Glutamatergic neuron (in vitro differentiated cells): ENCODE measurements at regions not wholly inside any gene's neighbourhood (a gene's known extent, or its start where the extent isn't known, plus 50 kb on each side); places are given as distances from the start of the nearest gene placed in this dataset.

ENCODE experiments used
- DNase-seq: peaks from one replicate; pipeline ENCODE4 v3.0.0; 2022
- H3K27ac Mint-ChIP-seq: one replicate; pipeline ENCODE4 v1.8.0; 2020; ENCODE audit warnings: mild to moderate bottlenecking, mixed read lengths, inconsistent platforms; ENCODE audit not compliant: unreplicated experiment
- H3K27me3 Mint-ChIP-seq: one replicate; pipeline ENCODE4 v1.8.0; 2020; ENCODE audit warnings: mild to moderate bottlenecking, moderate library complexity, mixed read lengths, inconsistent platforms; ENCODE audit not compliant: unreplicated experiment
- H3K36me3 Mint-ChIP-seq: one replicate; pipeline ENCODE4 v1.8.0; 2020; ENCODE audit warnings: mild to moderate bottlenecking, mixed read lengths, inconsistent platforms; ENCODE audit not compliant: unreplicated experiment
- H3K4me1 Mint-ChIP-seq: one replicate; pipeline ENCODE4 v1.8.0; 2020; ENCODE audit warnings: mild to moderate bottlenecking, low read depth, mixed read lengths, inconsistent platforms; ENCODE audit not compliant: unreplicated experiment
- H3K4me3 Mint-ChIP-seq: one replicate; pipeline ENCODE4 v1.8.0; 2020; ENCODE audit warnings: mild to moderate bottlenecking, mixed read lengths, inconsistent platforms; ENCODE audit not compliant: unreplicated experiment
- H3K9me3 Mint-ChIP-seq: one replicate; pipeline ENCODE4 v1.8.0; 2020; ENCODE audit warnings: mild to moderate bottlenecking, moderate library complexity, mixed read lengths, inconsistent platforms; ENCODE audit not compliant: unreplicated experiment
- TF ChIP-seq, protein P1 (sequence below): fragments of 200-600 bp; sonication (generic); IDR thresholded peaks from one replicate; pipeline ENCODE4 v1.5.0; 2021; ENCODE audit not compliant: partially characterized antibody, unreplicated experiment

- Mint-ChIP-seq H3K27ac (no peak overlapping the region), H3K4me1 (peaks cover 5% of the 10 kb centered on the region), H3K27me3 (peaks cover 4% of the 10 kb centered on the region), H3K4me3 (no peak overlapping the region), H3K36me3 (no peaks in the 10 kb centered on the region), H3K9me3 (peaks cover 5% of the 10 kb centered on the region)
- TF ChIP-seq, protein P1, sequence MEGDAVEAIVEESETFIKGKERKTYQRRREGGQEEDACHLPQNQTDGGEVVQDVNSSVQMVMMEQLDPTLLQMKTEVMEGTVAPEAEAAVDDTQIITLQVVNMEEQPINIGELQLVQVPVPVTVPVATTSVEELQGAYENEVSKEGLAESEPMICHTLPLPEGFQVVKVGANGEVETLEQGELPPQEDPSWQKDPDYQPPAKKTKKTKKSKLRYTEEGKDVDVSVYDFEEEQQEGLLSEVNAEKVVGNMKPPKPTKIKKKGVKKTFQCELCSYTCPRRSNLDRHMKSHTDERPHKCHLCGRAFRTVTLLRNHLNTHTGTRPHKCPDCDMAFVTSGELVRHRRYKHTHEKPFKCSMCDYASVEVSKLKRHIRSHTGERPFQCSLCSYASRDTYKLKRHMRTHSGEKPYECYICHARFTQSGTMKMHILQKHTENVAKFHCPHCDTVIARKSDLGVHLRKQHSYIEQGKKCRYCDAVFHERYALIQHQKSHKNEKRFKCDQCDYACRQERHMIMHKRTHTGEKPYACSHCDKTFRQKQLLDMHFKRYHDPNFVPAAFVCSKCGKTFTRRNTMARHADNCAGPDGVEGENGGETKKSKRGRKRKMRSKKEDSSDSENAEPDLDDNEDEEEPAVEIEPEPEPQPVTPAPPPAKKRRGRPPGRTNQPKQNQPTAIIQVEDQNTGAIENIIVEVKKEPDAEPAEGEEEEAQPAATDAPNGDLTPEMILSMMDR = no peak
- no peak for DNase-seq
Observed at GRCh38 chr2:19719540-19719939, 182.2 kb downstream of the TTC32 start.

DNA sequence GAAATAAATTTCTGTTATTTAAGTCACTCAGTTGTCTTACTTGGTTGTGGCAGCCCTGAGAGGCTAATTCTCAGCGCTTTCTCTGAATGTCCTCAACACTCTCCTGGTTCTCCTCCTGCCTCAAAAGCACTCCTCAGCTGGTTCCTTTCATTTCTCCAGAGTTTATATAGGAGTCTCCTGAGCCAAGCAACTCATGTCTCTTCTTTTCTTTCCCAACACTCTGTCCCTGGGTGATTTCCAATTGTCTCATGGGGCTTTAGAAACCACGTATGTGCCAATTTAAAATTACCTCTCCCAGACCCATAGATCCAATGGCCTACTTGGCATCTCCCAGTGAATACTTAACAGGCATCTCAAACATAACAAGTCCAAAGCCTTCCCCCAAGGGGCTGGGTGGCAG is 184.3 kb downstream of the TTC32 start:
- H3K4me1 Mint-ChIP-seq = peaks cover 1% of the 10 kb centered on the region
- H3K27ac Mint-ChIP-seq = no peak overlapping the region
- no peak overlapping the region for H3K4me3 Mint-ChIP-seq
- DNase-seq = no peak
- TF ChIP-seq, protein P1 = no peak
- peaks cover 7% of the 10 kb centered on the region for H3K9me3 Mint-ChIP-seq
- H3K27me3 Mint-ChIP-seq = peaks cover 4% of the 10 kb centered on the region
- no peaks in the 10 kb centered on the region for H3K36me3 Mint-ChIP-seq

GRCh38 chr2:19714926-19715325 is 186.9 kb downstream of the TTC32 start:
- peaks cover 1% of the 10 kb centered on the region for H3K9me3 Mint-ChIP-seq
- no peaks in the 10 kb centered on the region for H3K36me3 Mint-ChIP-seq
- H3K4me1 Mint-ChIP-seq = no peaks in the 10 kb centered on the region
- no peak overlapping the region for H3K4me3 Mint-ChIP-seq
- no peak for DNase-seq
- no peak overlapping the region for H3K27ac Mint-ChIP-seq
- TF ChIP-seq, protein P1 = no peak
- peaks cover 2% of the 10 kb centered on the region for H3K27me3 Mint-ChIP-seq

DNA sequence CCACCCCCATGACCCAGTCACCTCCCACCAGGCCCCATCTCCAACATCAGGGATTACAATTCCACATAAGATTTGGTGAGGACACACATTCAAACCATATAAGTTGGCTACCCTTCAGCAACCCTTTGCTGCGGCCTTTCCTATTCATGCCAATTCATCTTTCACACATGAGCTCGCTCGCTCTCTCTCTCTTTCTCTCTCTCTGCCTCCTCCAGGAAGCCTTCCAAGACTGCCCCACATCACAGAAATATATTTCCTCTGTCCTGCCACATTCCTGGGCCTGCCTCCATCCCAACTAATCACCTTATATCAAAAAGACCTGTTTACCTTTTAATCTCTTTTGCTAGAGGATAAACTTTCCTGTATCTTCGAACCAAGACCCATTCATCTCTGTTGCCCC is 188.9 kb downstream of the TTC32 start:
- H3K4me1 Mint-ChIP-seq = no peaks in the 10 kb centered on the region
- peaks cover 1% of the 10 kb centered on the region for H3K9me3 Mint-ChIP-seq
- DNase-seq = no peak
- peaks cover 2% of the 10 kb centered on the region for H3K27me3 Mint-ChIP-seq
- H3K27ac Mint-ChIP-seq = no peak overlapping the region
- no peak overlapping the region for H3K4me3 Mint-ChIP-seq
- TF ChIP-seq, protein P1 = no peak
- no peaks in the 10 kb centered on the region for H3K36me3 Mint-ChIP-seq

GRCh38 chr2:19711470-19712372 is 190.1 kb downstream of the TTC32 start:
- Mint-ChIP-seq H3K4me1 (no peaks in the 10 kb centered on the region), H3K4me3 (no peak overlapping the region), H3K9me3 (peaks cover 1% of the 10 kb centered on the region), H3K27ac (no peak overlapping the region), H3K36me3 (no peaks in the 10 kb centered on the region), H3K27me3 (peaks cover 2% of the 10 kb centered on the region)
- no peak for DNase-seq
- TF ChIP-seq, protein P1 = no peak
